Ishikawa (cell line): ENCODE measurements at regions not wholly inside any gene's neighbourhood (a gene's known extent, or its start where the extent isn't known, plus 50 kb on each side); places are given as distances from the start of the nearest gene placed in this dataset.

ENCODE experiments used
- EGR1 ChIP-seq: IDR thresholded peaks from 2 replicates; pipeline ENCODE4 v1.6.1; 2012
- EP300 ChIP-seq: IDR thresholded peaks from 2 replicates; pipeline ENCODE4 v1.6.1; 2012; ENCODE audit warnings: borderline replicate concordance
- FOXM1 ChIP-seq: IDR thresholded peaks from 2 replicates; pipeline ENCODE4 v1.6.1; 2012; ENCODE audit warnings: low read depth, borderline replicate concordance
- RAD21 ChIP-seq: IDR thresholded peaks from 2 replicates; pipeline ENCODE4 v1.6.1; 2012; ENCODE audit warnings: low read depth
- TAF1 ChIP-seq: IDR thresholded peaks from 2 replicates; pipeline ENCODE4 v1.6.1; 2012; ENCODE audit warnings: low read depth, mild to moderate bottlenecking
- TCF12 ChIP-seq: IDR thresholded peaks from 2 replicates; pipeline ENCODE4 v1.6.1; 2012; ENCODE audit warnings: low read depth
- YY1 ChIP-seq: IDR thresholded peaks from 2 replicates; pipeline ENCODE4 v1.6.1; 2012; ENCODE audit warnings: low read depth
- ZBTB7A ChIP-seq: IDR thresholded peaks from 2 replicates; pipeline ENCODE4 v1.6.1; 2012; ENCODE audit warnings: low read depth
- TF ChIP-seq, protein P1 (sequence below): IDR thresholded peaks from 2 replicates; pipeline ENCODE4 v1.6.1; 2012
- TF ChIP-seq, protein P2 (sequence below): IDR thresholded peaks from 2 replicates; pipeline ENCODE4 v1.6.1; 2012

DNA sequence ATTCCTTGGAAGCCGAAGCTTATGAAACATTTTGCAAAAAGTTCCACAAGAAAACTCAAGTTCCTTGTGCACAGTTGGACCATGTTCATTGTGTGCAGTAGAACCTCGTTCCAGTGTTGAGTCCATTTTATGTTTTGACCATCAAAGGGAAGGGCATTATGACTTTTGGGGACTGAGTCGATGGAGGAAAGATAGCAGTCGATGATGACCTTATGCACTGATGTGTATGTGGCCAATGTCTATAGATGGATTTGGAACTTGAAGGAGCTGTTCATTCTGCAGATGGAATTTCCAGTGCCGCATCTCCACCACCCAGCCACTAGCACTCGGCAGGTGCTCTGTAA, 71.5 kb upstream of the IGLL5 start:
- TF ChIP-seq TCF12 (no peak), FOXM1 (no peak), EP300 (no peak), TAF1 (no peak), ZBTB7A (no peak), YY1 (no peak), EGR1 (no peak), RAD21 (no peak)
- TF ChIP-seq, protein P1, sequence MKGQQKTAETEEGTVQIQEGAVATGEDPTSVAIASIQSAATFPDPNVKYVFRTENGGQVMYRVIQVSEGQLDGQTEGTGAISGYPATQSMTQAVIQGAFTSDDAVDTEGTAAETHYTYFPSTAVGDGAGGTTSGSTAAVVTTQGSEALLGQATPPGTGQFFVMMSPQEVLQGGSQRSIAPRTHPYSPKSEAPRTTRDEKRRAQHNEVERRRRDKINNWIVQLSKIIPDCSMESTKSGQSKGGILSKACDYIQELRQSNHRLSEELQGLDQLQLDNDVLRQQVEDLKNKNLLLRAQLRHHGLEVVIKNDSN, result no peak
- TF ChIP-seq, protein P2, sequence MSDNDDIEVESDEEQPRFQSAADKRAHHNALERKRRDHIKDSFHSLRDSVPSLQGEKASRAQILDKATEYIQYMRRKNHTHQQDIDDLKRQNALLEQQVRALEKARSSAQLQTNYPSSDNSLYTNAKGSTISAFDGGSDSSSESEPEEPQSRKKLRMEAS, result no peak
